Esophagus muscularis mucosa (tissue), 4 donors: ENCODE measurements at regions not wholly inside any gene's neighbourhood (a gene's known extent, or its start where the extent isn't known, plus 50 kb on each side); places are given as distances from the start of the nearest gene placed in this dataset.

ENCODE experiments used
- DNase-seq: peaks from one replicate; pipeline ENCODE4 v3.0.0-alpha.2; 2017; ENCODE audit errors: extremely low spot score
- H3K27ac ChIP-seq, 4 donors: fragments of 200-600 bp; sonication (generic); replicated peaks in 1 of 4; 1 replicate in 3 of 4; 2 replicates in 1 of 4; pipeline ENCODE4 v1.5.1; 2016 to 2019; ENCODE audit warnings: mild to moderate bottlenecking in 1 of 4
- H3K27me3 ChIP-seq, 4 donors: fragments of 200-600 bp; sonication (generic); one replicate each; pipeline versions ENCODE4 v1.5.1 to v1.6.0; 2016 to 2019
- H3K36me3 ChIP-seq, 4 donors: fragments of 200-600 bp; sonication (generic); one replicate each; pipeline ENCODE4 v1.5.1; 2016 to 2019
- H3K4me1 ChIP-seq, 4 donors: fragments of 200-600 bp; sonication (generic); one replicate each; pipeline ENCODE4 v1.5.1; 2016 to 2019
- H3K4me3 ChIP-seq, 4 donors: fragments of 200-600 bp; sonication (generic); 1 replicate in 2 of 4; 2 replicates in 2 of 4; pipeline ENCODE4 v1.5.1; 2016 to 2019; ENCODE audit warnings: mild to moderate bottlenecking in 4 of 4, moderate library complexity in 1 of 4
- H3K9me3 ChIP-seq, 4 donors: fragments of 200-600 bp; sonication (generic); 1 replicate in 3 of 4; 2 replicates in 1 of 4; pipeline ENCODE4 v1.5.1; 2016 to 2019
- CTCF ChIP-seq, 3 experiments: fragments of 200-600 bp in 2 of 3; fragments of 450-650 bp in 1 of 3; sonication (generic) in 2 of 3; IDR thresholded peaks; one replicate each; pipeline ENCODE4 v1.5.1; 2017 to 2019; ENCODE audit warnings: antibody characterized with exemption in 3 of 3, mild to moderate bottlenecking in 2 of 3, moderate library complexity in 1 of 3
- EP300 ChIP-seq: sonication (generic); formaldehyde crosslinking; IDR thresholded peaks from one replicate; pipeline ENCODE4 v1.6.1; 2017; ENCODE audit warnings: antibody characterized with exemption
- POLR2A ChIP-seq: fragments of 450-650 bp; IDR thresholded peaks from one replicate; pipeline ENCODE4 v1.6.1; 2017; ENCODE audit warnings: antibody characterized with exemption, moderate library complexity, mild to moderate bottlenecking, low read depth
- POLR2AphosphoS5 ChIP-seq, 2 donors: sonication (generic); formaldehyde crosslinking; IDR thresholded peaks; one replicate each; pipeline ENCODE4 v1.6.1; 2017; ENCODE audit warnings: antibody characterized with exemption in 2 of 2
- WGBS: methylation state at CpG from one replicate; pipeline ENCODE4 v1.1.5; 2018; 5-methylcytosine and 5-hydroxymethylcytosine counted together
- intact Hi-C: fragments of 100-400 bp; cut with DNase I; formaldehyde crosslinking; loops from one replicate; pipeline ENCODE4 v1.15.1; 2023
- small RNA-seq, 3 donors: library from RNA; depleted of rRNA; stranded (forward); fragments of <200 nt; gene quantifications; one replicate each; pipeline ENCODE3, GENCODE V24; 2016

DNA sequence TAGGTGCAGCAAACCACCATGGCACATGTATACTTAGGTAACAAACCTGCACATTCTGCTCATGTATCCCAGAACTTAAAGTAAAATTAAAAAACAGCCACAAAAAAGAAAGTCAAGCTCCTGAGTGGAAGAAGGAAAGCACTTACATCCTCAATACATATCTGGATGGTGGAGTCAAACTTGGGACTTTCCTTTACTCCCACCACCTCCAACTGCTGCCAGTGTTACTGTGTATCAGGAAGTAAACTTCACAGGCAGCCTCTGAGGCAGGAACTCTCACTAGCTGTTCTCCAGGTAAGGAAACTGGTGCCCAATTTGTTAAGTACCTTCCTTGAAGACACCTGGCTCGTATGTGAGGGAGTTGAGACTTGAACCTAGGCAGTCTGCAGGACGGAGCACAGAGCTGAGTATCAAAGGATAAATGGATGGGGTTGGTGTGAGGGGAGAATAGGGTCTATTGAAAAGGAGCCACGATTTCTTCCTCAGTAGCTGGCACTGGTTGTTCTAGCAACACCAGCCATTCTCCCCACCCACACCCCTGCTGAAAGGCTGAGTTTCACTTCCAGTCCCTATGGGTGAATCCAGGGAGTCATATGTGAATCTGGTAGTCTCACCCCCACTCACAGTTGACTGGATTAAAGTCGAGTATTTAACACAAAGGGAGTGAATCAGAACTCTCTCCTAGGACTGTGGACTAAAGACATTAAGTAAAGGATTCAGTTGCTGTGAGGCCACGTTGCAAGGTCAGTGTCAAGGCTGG is 50.0 kb upstream of the GPR39 start:
- no peaks in the 10 kb centered on the region for H3K4me1 ChIP-seq
- intact Hi-C loops = no loop called here
- WGBS = 79% methylated on average over 5 of the region's 5 CpGs
- H3K36me3 ChIP-seq = no peaks in the 10 kb centered on the region
- H3K4me3 ChIP-seq = no peak overlapping the region
- H3K9me3 ChIP-seq = peaks cover 0 to 11% (median 3%) of the 10 kb centered on the region in 4 donors
- no peak for DNase-seq
- H3K27me3 ChIP-seq = peaks cover 0 to 6% (median 0%) of the 10 kb centered on the region in 4 donors
- no peak overlapping the region for H3K27ac ChIP-seq
- TF ChIP-seq POLR2A = no peak
- no peak for TF ChIP-seq CTCF (IDR thresholded peaks at IDR 0.05)
- TF ChIP-seq POLR2AphosphoS5 (IDR thresholded peaks at IDR 0.05) = no peak
- TF ChIP-seq EP300 = no peak

Small RNA genes lying in the stretch of these regions (small RNA-seq; reads per million reads assigned to genes)
- 0 reads per million in 3 donors for gene MIR663B
- gene RNA5-8SP5 = 0 reads per million in 3 donors
